HG03025 (cell line): ENCODE measurements at regions not wholly inside any gene's neighbourhood (a gene's known extent, or its start where the extent isn't known, plus 50 kb on each side); places are given as distances from the start of the nearest gene placed in this dataset.

Experiments used
- ATAC-seq: cut with Tn5 transposase; IDR thresholded peaks from one replicate; pipeline ENCODE4 v1.9.1; 2021; ENCODE audit warnings: mild to moderate bottlenecking, moderate library complexity; ENCODE audit not compliant: unreplicated experiment, low FRiP score

GRCh38 chr10:35705051-35705450 lies 63.0 kb upstream of the FZD8 start:
- no peak for ATAC-seq

- ATAC-seq = no peak
Observed at GRCh38 chr10:35704401-35704800, 62.3 kb upstream of the FZD8 start.

GRCh38 chr10:35700487-35700882 lies 58.4 kb upstream of the FZD8 start:
- ATAC-seq = no peak

GRCh38 chr10:35699848-35700486 lies 57.9 kb upstream of the FZD8 start:
- no peak for ATAC-seq

GRCh38 chr10:35696392-35697287 lies 54.5 kb upstream of the FZD8 start:
- ATAC-seq = no peak

- no peak for ATAC-seq
Observed at GRCh38 chr10:35693800-35694199, 51.7 kb upstream of the FZD8 start.
